Pancreas (tissue), 10 donors: ENCODE measurements at regions not wholly inside any gene's neighbourhood (a gene's known extent, or its start where the extent isn't known, plus 50 kb on each side); places are given as distances from the start of the nearest gene placed in this dataset.

Experiments
- ATAC-seq, 4 donors: fragments of 200-7000 bp; cut with Tn5 transposase; one replicate each; pipeline versions ENCODE4 v1.8.0 to v1.9.1; 2020; ENCODE audit warnings: mild to moderate bottlenecking in 4 of 4, moderate library complexity in 4 of 4
- DNase-seq, 6 donors: peaks; one replicate each; pipeline ENCODE4 v3.0.0-alpha.2; 2020
- FAIRE-seq: peaks from 2 replicates; lab custom pipeline; 2012; peaks lifted over from hg19 to GRCh38; lab: Jason Lieb, UNC
- H3K27ac ChIP-seq, 4 donors: fragments of 200-600 bp; sonication (generic); 1 replicate in 3 of 4; 2 replicates in 1 of 4; pipeline versions ENCODE4 v1.5.0 to v1.8.0; 2020
- H3K27me3 ChIP-seq, 4 donors: fragments of 200-600 bp; one replicate each; pipeline ENCODE4 v1.8.0; 2021
- H3K36me3 ChIP-seq, 3 donors: fragments of 200-600 bp; sonication (generic) in 1 of 3; one replicate each; pipeline versions ENCODE4 v1.5.0 to v1.8.0; 2020 to 2021
- H3K4me1 ChIP-seq, 3 donors: fragments of 200-600 bp; one replicate each; pipeline ENCODE4 v1.8.0; 2021
- H3K4me3 ChIP-seq, 4 donors: fragments of 200-600 bp; sonication (generic) in 2 of 4; one replicate each; pipeline versions ENCODE4 v1.5.0 to v1.8.0; 2020 to 2021
- H3K9me3 ChIP-seq, 4 donors: fragments of 200-600 bp; one replicate each; pipeline ENCODE4 v1.8.0; 2021
- CTCF ChIP-seq, 4 donors: fragments of 200-600 bp; sonication (generic) in 3 of 4; IDR thresholded peaks; one replicate each; pipeline versions ENCODE4 v1.5.0 to v1.8.0; 2021; ENCODE audit warnings: antibody characterized with exemption in 4 of 4
- WGBS, 2 donors: extraction: QIAGEN DNeasy Blood & Tissue Kit; methylation state at CpG; one replicate each; pipeline ENCODE4 v1.1.7; 2013; 5-methylcytosine and 5-hydroxymethylcytosine counted together
- intact Hi-C, 3 donors: fragments of 100-400 bp; cut with DNase I; formaldehyde crosslinking; loops; one replicate each; pipeline versions ENCODE4 v1.11.1 to v1.14.2; 2022
- donor health status: healthy with polysubstance abuse.
- donor health status: DM: no; HTN: no; CAD: no; lungs with moderate emphysema.
- donor health status: DM: no; HTN: no; CAD: no.
- donor health status: control.
- donor health status: control.
- donor health status: Bipolar disorder and iron deficiency.
- donor health status: DM: yes; HTN: yes; CAD: no.
- donor health status: DM: no; HTN: no; CAD: no.
- donor health status: DM: no; HTN: no; CAD: no.
- donor health status: DM: yes; HTN: yes; CAD: no.

DNA sequence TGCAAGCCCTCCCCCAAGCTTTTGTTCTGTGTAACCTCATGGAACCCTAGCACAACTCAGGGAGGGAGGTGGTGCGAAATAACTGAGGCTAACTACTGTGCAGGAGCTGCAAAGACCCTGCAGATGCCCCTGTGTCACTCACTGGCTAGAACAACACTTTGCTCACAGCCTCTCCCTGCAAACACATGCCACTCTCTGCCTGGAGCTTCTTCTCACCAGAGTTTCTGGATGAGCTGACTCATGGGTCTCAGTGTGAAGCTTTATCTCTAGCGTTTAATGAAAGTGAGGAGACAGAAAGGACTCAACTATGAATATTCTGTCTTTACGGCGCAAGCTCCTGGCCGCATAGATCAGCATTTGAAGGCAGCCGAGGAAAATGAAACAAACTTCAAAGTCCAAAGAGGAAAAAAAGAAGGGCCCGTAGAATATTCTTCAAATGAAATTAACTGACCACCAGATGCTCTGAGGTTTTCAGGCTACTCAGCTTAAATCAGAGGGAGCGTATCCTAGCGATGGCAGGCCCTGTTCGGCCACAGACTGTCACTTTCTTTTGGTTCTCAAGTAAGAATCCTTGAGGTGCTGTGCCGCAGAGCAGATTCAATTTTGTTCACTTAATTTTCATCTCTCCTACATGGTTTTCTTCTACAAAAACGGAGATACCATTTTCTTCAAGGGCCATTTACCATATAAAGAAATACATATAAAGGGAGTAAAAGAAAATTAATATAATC, 77.7 kb upstream of the TAS2R1 start:
- intact Hi-C loops, result no loop called here
- 66 to 71% methylated on average over 12 of the region's 12 CpGs for WGBS, 2 donors
- H3K27me3 ChIP-seq, result no peaks in the 10 kb centered on the region
- H3K9me3 ChIP-seq, result no peaks in the 10 kb centered on the region
- H3K27ac ChIP-seq, result no peak overlapping the region
- DNase-seq (no peak), ATAC-seq (no peak), FAIRE-seq (no peak)
- TF ChIP-seq CTCF (IDR thresholded peaks at IDR 0.05), result no peak
- H3K4me3 ChIP-seq, result no peak overlapping the region
- no peaks in the 10 kb centered on the region for H3K4me1 ChIP-seq
- no peaks in the 10 kb centered on the region for H3K36me3 ChIP-seq

DNA sequence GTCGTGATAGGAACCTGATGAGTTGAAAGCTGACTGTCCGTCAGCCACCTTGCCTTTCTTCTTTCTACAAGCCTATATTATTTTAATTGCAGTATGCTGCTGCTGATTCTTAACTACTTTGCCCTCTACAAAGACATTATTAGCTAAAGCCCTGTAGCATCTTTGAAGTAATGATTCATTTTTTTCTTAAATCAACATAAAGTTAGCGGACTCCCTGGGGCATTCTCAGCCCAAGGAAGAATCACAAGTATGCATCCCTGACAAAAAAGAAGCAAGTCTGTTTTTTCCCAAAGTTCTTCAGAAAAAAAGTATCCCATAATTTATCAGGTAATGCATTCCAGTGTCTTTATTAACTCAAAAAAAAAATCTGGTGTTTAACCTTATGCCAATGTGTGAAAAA, 69.5 kb upstream of the TAS2R1 start:
- Histone ChIP-seq H3K27me3 (peaks cover 0 to 4% (median 0%) of the 10 kb centered on the region in 4 donors), H3K4me1 (no peaks in the 10 kb centered on the region), H3K4me3 (no peak overlapping the region), H3K27ac (no peak overlapping the region), H3K9me3 (no peaks in the 10 kb centered on the region), H3K36me3 (no peaks in the 10 kb centered on the region)
- WGBS, 2 donors, result 77 to 78% methylated on average over 3 of the region's 3 CpGs
- intact Hi-C loops, result no loop called here
- no peak for DNase-seq
- ATAC-seq, result no peak
- no peak for FAIRE-seq
- no peak for TF ChIP-seq CTCF (IDR thresholded peaks at IDR 0.05)

DNA sequence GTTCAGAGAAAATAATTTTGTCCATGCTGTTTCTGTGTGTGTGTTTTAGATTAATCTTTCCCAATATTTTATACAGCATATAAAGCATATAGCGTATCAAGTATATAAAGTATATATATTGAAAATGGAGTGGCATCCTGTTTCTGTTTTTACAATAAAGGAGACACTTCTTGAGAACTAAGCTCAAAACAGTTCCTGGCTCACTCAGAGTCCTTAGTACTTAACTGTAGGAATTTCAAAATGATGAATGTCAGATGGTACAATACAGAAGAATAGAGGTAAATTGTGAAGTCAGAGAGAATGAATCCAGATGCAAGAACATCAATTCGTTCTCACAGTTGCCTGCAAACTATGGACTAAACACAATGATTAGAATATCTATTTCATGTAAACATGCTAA, 68.7 kb upstream of the TAS2R1 start:
- ATAC-seq, result no peak
- H3K27me3 ChIP-seq, result peaks cover 0 to 4% (median 0%) of the 10 kb centered on the region in 4 donors
- no peak for FAIRE-seq
- no peak overlapping the region for H3K4me3 ChIP-seq
- H3K27ac ChIP-seq, result no peak overlapping the region
- no peak for TF ChIP-seq CTCF (IDR thresholded peaks at IDR 0.05)
- H3K9me3 ChIP-seq, result no peaks in the 10 kb centered on the region
- intact Hi-C loops, result no loop called here
- no peaks in the 10 kb centered on the region for H3K36me3 ChIP-seq
- no peaks in the 10 kb centered on the region for H3K4me1 ChIP-seq
- 72 to 74% methylated on average over 2 of the region's 2 CpGs for WGBS, 2 donors
- DNase-seq, result no peak

GRCh38 chr5:9698125-9698826, 68.1 kb upstream of the TAS2R1 start:
- no peak for FAIRE-seq
- WGBS, 2 donors, result 71 to 78% methylated on average over 9 of the region's 9 CpGs
- Histone ChIP-seq H3K4me1 (no peaks in the 10 kb centered on the region), H3K27me3 (peaks cover 0 to 4% (median 0%) of the 10 kb centered on the region in 4 donors), H3K4me3 (no peak overlapping the region), H3K27ac (no peak overlapping the region), H3K36me3 (no peaks in the 10 kb centered on the region), H3K9me3 (no peaks in the 10 kb centered on the region)
- TF ChIP-seq CTCF (IDR thresholded peaks at IDR 0.05), result no peak
- no peak for ATAC-seq
- DNase-seq, result no peak
- intact Hi-C loops, result no loop called here

DNA sequence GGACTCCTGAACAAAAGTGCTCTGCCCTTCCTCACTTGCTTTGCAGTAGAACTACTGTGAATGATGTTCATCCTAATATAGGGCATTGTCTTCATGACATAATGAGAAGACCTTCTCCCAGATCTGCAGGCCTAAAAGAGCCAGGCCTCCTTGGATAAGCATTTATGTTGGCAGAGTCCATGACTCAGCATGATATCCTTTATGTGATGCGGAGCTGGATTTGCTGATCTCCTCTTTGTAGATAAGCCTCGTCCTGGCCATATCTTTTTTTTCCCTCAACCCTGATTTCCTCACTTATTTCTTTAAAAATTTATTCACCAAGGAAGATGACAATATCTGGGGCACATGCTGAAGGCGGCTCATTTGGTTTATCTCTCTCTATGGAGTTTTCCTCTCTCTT, 62.4 kb upstream of the TAS2R1 start:
- FAIRE-seq, result no peak
- intact Hi-C loops, result no loop called here

More for the DNA sequence above, 62.4 kb upstream of the TAS2R1 start:
- H3K36me3 ChIP-seq, result no peaks in the 10 kb centered on the region
- H3K27ac ChIP-seq, result no peak overlapping the region
- H3K4me3 ChIP-seq, result no peak overlapping the region
- H3K9me3 ChIP-seq, result no peaks in the 10 kb centered on the region
- WGBS, 2 donors, result 63 to 74% methylated on average over 3 of the region's 3 CpGs
- no peaks in the 10 kb centered on the region for H3K4me1 ChIP-seq
- ATAC-seq (no peak), DNase-seq (no peak)
- H3K27me3 ChIP-seq, result peaks cover 0 to 2% (median 0%) of the 10 kb centered on the region in 4 donors
- no peak for TF ChIP-seq CTCF (IDR thresholded peaks at IDR 0.05)
